ENCODE measurements at regions not wholly inside any gene's neighbourhood (a gene's known extent, or its start where the extent isn't known, plus 50 kb on each side); places are given as distances from the start of the nearest gene placed in this dataset.

DNA sequence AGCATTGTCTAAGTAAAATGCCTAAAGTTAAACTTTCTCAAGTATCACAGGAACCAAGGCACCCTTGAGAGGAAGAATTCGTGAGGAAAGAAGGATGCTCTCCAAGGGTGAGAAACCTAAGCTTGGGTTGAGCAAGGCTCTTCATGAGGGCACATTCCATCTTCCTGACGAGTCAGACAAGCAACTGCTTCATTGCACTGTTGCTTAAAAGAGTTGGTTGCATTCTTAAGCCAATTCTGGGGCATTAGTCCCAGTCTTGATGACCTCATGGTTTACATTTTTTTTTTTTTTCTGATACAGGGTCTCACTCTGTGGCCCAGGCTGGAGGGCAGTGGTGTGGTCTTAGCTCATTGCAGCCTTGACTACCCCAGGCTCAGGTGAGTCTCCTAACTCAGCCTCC is 237.5 kb downstream of the ACTR3 start (continued):
- TF ChIP-seq ZNF670 (tag by site-specific recombination; IDR thresholded peaks at IDR 0.05; ENCODE audit: low read depth) (no peak), ZNF768 (tag by site-specific recombination; IDR thresholded peaks at IDR 0.05) (no peak), ZNF785 (tag by site-specific recombination; IDR thresholded peaks at IDR 0.05) (no peak), ZNF155 (tag by site-specific recombination; IDR thresholded peaks at IDR 0.05) (no peak), SETDB1 (IDR thresholded peaks at IDR 0.05; ENCODE audit: insufficient read length, low read length) (no peak), ZEB2 (tag by site-specific recombination; IDR thresholded peaks at IDR 0.05) (no peak), RBAK (tag by site-specific recombination; IDR thresholded peaks at IDR 0.05) (no peak)
- TF ChIP-seq, protein P1, sequence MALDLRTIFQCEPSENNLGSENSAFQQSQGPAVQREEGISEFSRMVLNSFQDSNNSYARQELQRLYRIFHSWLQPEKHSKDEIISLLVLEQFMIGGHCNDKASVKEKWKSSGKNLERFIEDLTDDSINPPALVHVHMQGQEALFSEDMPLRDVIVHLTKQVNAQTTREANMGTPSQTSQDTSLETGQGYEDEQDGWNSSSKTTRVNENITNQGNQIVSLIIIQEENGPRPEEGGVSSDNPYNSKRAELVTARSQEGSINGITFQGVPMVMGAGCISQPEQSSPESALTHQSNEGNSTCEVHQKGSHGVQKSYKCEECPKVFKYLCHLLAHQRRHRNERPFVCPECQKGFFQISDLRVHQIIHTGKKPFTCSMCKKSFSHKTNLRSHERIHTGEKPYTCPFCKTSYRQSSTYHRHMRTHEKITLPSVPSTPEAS (tag by site-specific recombination; IDR thresholded peaks at IDR 0.05): no peak
- TF ChIP-seq, protein P2, sequence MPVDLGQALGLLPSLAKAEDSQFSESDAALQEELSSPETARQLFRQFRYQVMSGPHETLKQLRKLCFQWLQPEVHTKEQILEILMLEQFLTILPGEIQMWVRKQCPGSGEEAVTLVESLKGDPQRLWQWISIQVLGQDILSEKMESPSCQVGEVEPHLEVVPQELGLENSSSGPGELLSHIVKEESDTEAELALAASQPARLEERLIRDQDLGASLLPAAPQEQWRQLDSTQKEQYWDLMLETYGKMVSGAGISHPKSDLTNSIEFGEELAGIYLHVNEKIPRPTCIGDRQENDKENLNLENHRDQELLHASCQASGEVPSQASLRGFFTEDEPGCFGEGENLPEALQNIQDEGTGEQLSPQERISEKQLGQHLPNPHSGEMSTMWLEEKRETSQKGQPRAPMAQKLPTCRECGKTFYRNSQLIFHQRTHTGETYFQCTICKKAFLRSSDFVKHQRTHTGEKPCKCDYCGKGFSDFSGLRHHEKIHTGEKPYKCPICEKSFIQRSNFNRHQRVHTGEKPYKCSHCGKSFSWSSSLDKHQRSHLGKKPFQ (tag by site-specific recombination; IDR thresholded peaks at IDR 0.05): no peak

DNA sequence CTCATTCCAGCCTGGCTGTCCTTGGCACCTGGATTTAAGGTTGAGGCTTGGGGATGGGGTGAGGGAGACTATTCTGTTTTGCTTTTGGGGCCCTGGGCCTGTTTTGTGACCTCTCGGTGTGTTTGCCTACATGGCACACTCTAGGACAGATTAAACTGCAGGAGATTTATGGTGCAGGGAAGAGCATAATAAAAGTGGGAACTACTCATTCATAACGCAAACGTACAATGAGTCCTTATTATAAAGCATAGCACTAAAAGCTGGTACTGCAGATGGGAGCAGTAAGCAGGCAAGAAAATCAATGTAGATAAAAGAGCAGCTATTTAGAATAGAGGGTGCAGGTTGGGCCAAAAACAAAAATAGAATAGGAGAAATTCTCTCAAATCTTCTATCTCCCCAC is 238.4 kb downstream of the ACTR3 start:
- Histone ChIP-seq H3K4me3 (ENCODE audit: low read depth, low read length) (no peak overlapping the region), H3K4me1 (ENCODE audit: control insufficient read depth, insufficient read depth, low read length) (no peaks in the 10 kb centered on the region), H3K27ac (ENCODE audit: extremely low read depth, low read depth, low read length) (no peak overlapping the region), H3K9me3 (ENCODE audit: control insufficient read depth, insufficient read depth, low read depth, low read length) (no peaks in the 10 kb centered on the region), H3K36me3 (ENCODE audit: control insufficient read depth in 2 of 2, insufficient read depth in 1 of 2, low read length in 2 of 2) (no peaks in the 10 kb centered on the region)
- TF ChIP-seq ZNF37A (tag by site-specific recombination; IDR thresholded peaks at IDR 0.05) (no peak), ZNF24 (tag by site-specific recombination; IDR thresholded peaks at IDR 0.05) (no peak), ZNF776 (tag by site-specific recombination; IDR thresholded peaks at IDR 0.05; ENCODE audit: borderline replicate concordance) (no peak), KLF7 (tag by site-specific recombination; IDR thresholded peaks at IDR 0.05; ENCODE audit: borderline replicate concordance) (no peak), ZNF660 (tag by site-specific recombination; IDR thresholded peaks at IDR 0.05) (no peak), SP2 (tag by site-specific recombination; IDR thresholded peaks at IDR 0.05) (no peak), ZNF558 (tag by site-specific recombination; IDR thresholded peaks at IDR 0.05) (no peak), ZNF350 (tag by site-specific recombination; IDR thresholded peaks at IDR 0.05) (no peak), ZNF548 (tag by site-specific recombination; IDR thresholded peaks at IDR 0.05) (no peak), ZNF777 (tag by site-specific recombination; IDR thresholded peaks at IDR 0.05; ENCODE audit: borderline replicate concordance) (no peak), ZBTB8A (tag by site-specific recombination; IDR thresholded peaks at IDR 0.05) (no peak), ZNF747 (tag by site-specific recombination; IDR thresholded peaks at IDR 0.05) (no peak), ZNF292 (tag by site-specific recombination; IDR thresholded peaks at IDR 0.05; ENCODE audit: borderline replicate concordance, low read depth) (no peak), ZIC2 (tag by site-specific recombination; IDR thresholded peaks at IDR 0.05) (no peak), YY1 (tag by site-specific recombination; IDR thresholded peaks at IDR 0.05) (no peak)
- TF ChIP-seq, protein P3, sequence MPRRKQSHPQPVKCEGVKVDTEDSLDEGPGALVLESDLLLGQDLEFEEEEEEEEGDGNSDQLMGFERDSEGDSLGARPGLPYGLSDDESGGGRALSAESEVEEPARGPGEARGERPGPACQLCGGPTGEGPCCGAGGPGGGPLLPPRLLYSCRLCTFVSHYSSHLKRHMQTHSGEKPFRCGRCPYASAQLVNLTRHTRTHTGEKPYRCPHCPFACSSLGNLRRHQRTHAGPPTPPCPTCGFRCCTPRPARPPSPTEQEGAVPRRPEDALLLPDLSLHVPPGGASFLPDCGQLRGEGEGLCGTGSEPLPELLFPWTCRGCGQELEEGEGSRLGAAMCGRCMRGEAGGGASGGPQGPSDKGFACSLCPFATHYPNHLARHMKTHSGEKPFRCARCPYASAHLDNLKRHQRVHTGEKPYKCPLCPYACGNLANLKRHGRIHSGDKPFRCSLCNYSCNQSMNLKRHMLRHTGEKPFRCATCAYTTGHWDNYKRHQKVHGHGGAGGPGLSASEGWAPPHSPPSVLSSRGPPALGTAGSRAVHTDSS (tag by site-specific recombination; IDR thresholded peaks at IDR 0.05): no peak
- TF ChIP-seq, protein P4, sequence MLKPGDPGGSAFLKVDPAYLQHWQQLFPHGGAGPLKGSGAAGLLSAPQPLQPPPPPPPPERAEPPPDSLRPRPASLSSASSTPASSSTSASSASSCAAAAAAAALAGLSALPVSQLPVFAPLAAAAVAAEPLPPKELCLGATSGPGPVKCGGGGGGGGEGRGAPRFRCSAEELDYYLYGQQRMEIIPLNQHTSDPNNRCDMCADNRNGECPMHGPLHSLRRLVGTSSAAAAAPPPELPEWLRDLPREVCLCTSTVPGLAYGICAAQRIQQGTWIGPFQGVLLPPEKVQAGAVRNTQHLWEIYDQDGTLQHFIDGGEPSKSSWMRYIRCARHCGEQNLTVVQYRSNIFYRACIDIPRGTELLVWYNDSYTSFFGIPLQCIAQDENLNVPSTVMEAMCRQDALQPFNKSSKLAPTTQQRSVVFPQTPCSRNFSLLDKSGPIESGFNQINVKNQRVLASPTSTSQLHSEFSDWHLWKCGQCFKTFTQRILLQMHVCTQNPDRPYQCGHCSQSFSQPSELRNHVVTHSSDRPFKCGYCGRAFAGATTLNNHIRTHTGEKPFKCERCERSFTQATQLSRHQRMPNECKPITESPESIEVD (tag by site-specific recombination; IDR thresholded peaks at IDR 0.05): no peak
- TF ChIP-seq, protein P5, sequence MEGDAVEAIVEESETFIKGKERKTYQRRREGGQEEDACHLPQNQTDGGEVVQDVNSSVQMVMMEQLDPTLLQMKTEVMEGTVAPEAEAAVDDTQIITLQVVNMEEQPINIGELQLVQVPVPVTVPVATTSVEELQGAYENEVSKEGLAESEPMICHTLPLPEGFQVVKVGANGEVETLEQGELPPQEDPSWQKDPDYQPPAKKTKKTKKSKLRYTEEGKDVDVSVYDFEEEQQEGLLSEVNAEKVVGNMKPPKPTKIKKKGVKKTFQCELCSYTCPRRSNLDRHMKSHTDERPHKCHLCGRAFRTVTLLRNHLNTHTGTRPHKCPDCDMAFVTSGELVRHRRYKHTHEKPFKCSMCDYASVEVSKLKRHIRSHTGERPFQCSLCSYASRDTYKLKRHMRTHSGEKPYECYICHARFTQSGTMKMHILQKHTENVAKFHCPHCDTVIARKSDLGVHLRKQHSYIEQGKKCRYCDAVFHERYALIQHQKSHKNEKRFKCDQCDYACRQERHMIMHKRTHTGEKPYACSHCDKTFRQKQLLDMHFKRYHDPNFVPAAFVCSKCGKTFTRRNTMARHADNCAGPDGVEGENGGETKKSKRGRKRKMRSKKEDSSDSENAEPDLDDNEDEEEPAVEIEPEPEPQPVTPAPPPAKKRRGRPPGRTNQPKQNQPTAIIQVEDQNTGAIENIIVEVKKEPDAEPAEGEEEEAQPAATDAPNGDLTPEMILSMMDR (tag by site-specific recombination; IDR thresholded peaks at IDR 0.05): no peak
- POLR2A ChIA-PET: no interaction called here
- CTCF ChIA-PET: no interaction called here

All from HEK293 (cell line).